Effector memory CD4-positive, alpha-beta T cell (primary cell): ENCODE measurements at regions not wholly inside any gene's neighbourhood (a gene's known extent, or its start where the extent isn't known, plus 50 kb on each side); places are given as distances from the start of the nearest gene placed in this dataset.

ENCODE experiments used
- DNase-seq, 3 donors: peaks; one replicate each; pipeline ENCODE4 v3.0.0-alpha.2; 2020
- H3K27ac ChIP-seq: 2 replicates; pipeline ENCODE4 v1.7.0; 2013; ENCODE audit warnings: mild to moderate bottlenecking, low read length, moderate library complexity; ENCODE audit not compliant: insufficient read depth, poor library complexity, severe bottlenecking
- H3K27me3 ChIP-seq: replicated peaks from 2 replicates; pipeline ENCODE4 v1.7.0; 2013; ENCODE audit warnings: mild to moderate bottlenecking, low read length; ENCODE audit not compliant: insufficient read depth, control insufficient read depth, poor library complexity, severe bottlenecking
- H3K36me3 ChIP-seq: 2 replicates; pipeline ENCODE4 v1.7.0; 2013; ENCODE audit warnings: mild to moderate bottlenecking, low read length, moderate library complexity; ENCODE audit not compliant: control insufficient read depth, insufficient read depth
- H3K4me1 ChIP-seq: 2 replicates; pipeline ENCODE4 v1.7.0; 2013; ENCODE audit warnings: low read length, mild to moderate bottlenecking; ENCODE audit not compliant: control insufficient read depth, insufficient read depth, poor library complexity, severe bottlenecking
- H3K4me3 ChIP-seq: 2 replicates; pipeline ENCODE4 v1.7.0; 2013; ENCODE audit warnings: low read length, low read depth, mild to moderate bottlenecking; ENCODE audit not compliant: insufficient read depth, poor library complexity, severe bottlenecking
- H3K9me3 ChIP-seq: 2 replicates; pipeline ENCODE4 v1.7.0; 2013; ENCODE audit warnings: mild to moderate bottlenecking, low read length, moderate library complexity; ENCODE audit not compliant: control insufficient read depth

DNA sequence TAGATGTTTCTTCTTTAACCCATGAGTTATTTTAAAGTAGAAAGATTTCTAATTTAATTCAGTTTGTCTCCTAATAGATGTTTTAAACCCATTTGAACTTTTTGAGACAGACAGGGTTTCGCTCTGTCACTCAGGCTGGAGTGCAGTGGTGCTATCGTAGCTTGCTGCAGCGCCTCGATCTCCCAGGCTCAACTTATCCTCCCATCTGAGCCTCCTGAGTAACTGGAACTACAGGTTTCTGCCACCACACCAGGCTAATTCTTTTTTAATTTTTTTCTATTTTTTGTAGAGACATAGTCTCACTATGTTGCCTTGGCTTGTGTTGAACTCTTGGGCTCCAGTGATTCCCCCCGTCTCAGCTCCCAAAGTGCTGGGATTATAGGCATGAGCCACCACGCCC, 53.0 kb upstream of the RAB18 start:
- H3K9me3 ChIP-seq, result no peaks in the 10 kb centered on the region
- no peak overlapping the region for H3K4me3 ChIP-seq
- no peaks in the 10 kb centered on the region for H3K27me3 ChIP-seq
- no peak for DNase-seq
- H3K4me1 ChIP-seq, result no peaks in the 10 kb centered on the region
- no peak overlapping the region for H3K27ac ChIP-seq
- H3K36me3 ChIP-seq, result no peaks in the 10 kb centered on the region

DNA sequence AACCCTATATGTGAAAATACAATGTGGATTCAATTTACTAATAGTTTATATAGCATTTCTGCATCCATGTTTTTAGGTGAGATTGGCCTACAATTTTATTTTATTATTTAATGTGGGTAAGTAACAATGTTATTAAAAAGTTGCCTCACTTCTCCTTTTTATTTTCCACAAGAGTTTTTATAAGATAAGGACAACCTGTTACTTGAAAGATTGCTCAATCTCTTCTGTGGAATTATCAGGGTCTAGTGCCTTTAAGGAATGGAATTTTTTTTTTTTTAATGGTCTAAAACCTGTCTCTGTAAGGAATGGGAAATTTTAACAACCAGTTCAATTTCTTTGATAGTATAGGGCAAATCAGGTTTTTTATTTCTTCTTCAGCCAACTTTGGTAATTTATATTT, 53.9 kb upstream of the RAB18 start:
- DNase-seq, result no peak
- Histone ChIP-seq H3K4me3 (no peak overlapping the region), H3K36me3 (no peaks in the 10 kb centered on the region), H3K27ac (no peak overlapping the region), H3K9me3 (no peaks in the 10 kb centered on the region), H3K4me1 (no peaks in the 10 kb centered on the region), H3K27me3 (no peaks in the 10 kb centered on the region)

DNA sequence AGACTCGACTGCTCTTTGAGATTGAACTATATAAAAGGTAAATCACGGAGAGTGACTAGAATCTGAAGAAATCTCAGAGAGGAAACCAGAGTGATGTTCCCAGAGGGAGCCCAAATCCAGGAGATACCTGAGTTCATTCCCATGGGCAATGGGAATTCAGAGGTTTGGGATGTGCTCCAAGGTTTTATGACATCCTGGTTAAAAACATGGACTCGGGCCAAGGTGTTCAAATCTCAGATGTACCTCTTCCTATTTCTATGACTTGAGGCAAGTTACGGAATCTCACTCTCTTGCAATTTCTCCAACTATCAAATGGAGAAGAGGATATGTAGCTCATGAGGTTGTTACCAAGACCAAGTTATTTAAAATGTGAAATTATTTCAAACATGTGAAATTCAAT, 54.5 kb upstream of the RAB18 start:
- Histone ChIP-seq H3K36me3 (no peaks in the 10 kb centered on the region), H3K27ac (no peak overlapping the region), H3K9me3 (no peaks in the 10 kb centered on the region), H3K4me1 (no peaks in the 10 kb centered on the region), H3K27me3 (no peaks in the 10 kb centered on the region), H3K4me3 (no peak overlapping the region)
- no peak for DNase-seq

DNA sequence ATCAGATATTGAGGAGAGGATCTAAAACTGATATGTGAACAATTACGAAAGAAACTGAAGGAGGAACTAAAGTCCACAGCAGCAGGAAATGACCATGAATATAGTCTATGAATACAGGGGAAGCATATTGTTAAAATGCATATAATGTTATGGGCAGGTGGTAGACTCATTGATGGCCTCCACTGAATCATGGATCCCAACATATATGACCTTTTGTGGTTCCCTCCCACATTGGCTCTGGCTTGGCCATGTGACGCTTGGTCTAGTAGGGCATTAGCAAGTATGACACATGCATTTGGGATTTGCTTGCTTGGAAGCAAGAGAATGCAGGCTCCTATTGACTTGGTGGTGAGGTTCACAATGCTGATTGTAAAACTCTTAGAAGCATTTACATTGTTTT, 55.2 kb upstream of the RAB18 start:
- no peak for DNase-seq

DNA sequence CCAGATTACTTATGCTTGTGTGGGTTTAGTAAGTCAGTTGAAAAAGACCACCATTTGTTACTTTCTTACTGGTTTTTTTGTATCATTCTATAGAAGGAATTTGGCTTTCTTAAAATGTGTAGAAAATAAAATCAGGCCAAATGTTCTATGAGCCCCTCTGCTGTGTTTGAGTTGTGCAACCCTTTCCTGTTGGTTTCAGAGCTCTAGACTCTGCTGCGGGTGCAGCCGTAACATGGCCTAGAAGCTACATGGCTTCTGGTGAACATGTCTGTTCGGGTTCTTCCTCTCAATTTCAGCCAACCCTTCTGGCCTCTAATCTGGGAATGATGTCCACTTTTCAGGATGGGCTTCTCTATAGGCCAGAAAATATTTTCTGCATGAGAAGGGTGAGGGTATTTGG, 56.6 kb upstream of the RAB18 start:
- Histone ChIP-seq H3K27me3 (no peaks in the 10 kb centered on the region), H3K27ac (no peak overlapping the region), H3K9me3 (no peaks in the 10 kb centered on the region), H3K4me3 (no peak overlapping the region), H3K36me3 (no peaks in the 10 kb centered on the region), H3K4me1 (no peaks in the 10 kb centered on the region)
- no peak for DNase-seq

More for the DNA sequence above, 55.2 kb upstream of the RAB18 start:
- Histone ChIP-seq H3K27me3 (no peaks in the 10 kb centered on the region), H3K36me3 (no peaks in the 10 kb centered on the region), H3K27ac (no peak overlapping the region), H3K9me3 (no peaks in the 10 kb centered on the region), H3K4me3 (no peak overlapping the region), H3K4me1 (no peaks in the 10 kb centered on the region)

DNA sequence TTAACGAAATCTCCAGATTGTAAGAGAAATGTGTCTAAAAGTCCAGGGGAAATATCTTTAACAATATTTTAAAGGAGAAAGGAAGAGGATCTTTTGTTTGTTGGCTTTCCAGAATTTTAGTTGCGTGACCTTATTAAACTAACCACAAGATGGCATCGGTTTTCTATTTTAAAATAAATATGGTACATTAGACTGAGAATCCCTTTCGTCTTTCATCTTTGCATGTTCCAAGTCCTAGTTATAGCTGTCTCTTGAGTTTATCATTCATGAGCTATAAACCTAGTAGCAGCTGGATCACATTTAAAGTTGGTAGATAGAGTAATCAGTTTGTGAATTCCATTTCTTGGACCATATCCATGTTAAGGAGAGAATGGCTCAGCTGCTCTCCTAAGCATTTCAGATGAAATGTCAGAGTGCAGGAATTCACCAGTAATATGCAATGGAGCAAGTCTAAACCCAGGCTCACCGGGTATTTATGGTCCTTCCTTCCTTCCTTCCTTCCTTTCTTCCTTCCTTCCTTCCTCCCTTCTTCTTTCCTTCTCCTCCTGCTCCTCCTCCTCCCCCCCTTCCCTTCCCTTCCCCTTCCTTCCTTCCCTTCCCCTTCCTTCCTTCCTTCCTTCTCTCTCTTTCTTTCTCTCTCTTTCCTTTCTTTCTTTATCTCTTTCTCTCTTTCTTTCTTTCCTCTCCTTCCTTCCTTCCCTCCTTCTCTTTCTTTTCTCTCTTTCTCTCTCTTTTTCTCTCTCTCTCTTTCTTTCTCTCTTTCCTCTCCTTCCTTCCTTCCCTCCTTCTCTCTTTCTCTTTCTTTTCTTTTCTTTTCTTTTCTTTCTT, 57.8 kb upstream of the RAB18 start:
- H3K4me1 ChIP-seq, result no peaks in the 10 kb centered on the region
- no peaks in the 10 kb centered on the region for H3K36me3 ChIP-seq
- H3K9me3 ChIP-seq, result no peaks in the 10 kb centered on the region
- DNase-seq, result no peak
- H3K4me3 ChIP-seq, result no peak overlapping the region
- no peaks in the 10 kb centered on the region for H3K27me3 ChIP-seq
- no peak overlapping the region for H3K27ac ChIP-seq

DNA sequence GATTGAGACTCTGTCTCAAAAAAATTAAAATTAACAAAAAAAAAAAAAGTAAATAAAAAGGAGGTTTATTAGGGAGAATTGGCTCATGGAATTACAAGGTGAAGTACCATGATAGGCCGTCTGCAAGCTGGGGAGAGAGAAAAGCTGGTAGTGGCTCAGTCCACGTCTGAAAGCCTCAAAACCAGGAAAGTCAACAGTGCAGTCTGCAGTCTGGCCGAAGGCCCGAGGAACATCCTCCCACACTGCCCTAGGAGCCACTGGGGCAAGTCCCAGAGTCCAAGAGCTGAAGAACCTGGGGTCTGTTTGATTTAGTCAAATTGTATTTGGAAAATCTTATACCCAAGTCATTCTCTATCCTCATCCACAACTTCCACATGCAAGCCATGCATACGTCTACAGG, 59.0 kb upstream of the RAB18 start:
- Histone ChIP-seq H3K27me3 (no peaks in the 10 kb centered on the region), H3K4me1 (no peaks in the 10 kb centered on the region), H3K4me3 (no peak overlapping the region), H3K9me3 (no peaks in the 10 kb centered on the region), H3K27ac (no peak overlapping the region), H3K36me3 (no peaks in the 10 kb centered on the region)
- no peak for DNase-seq

DNA sequence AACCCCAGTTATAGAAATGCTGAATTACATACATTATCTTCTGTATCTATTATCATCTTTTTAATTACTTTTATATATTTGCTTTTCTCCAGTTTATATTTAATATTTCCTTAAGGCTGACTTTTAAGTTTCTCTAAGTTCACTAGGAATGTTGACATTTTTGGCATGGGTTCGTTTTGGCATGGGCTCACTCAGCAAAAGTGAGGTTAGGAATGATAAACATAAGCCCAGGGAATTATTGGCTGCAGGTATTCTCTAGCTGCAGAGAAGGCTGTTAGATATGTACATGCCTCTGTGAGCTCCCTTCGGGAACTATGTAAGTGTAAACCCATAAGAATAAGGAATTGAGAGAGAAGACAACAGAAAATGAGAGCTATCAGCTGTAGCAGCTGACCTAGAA, 63.6 kb upstream of the RAB18 start:
- Histone ChIP-seq H3K4me3 (no peak overlapping the region), H3K36me3 (no peaks in the 10 kb centered on the region), H3K4me1 (no peaks in the 10 kb centered on the region), H3K27ac (no peak overlapping the region), H3K27me3 (no peaks in the 10 kb centered on the region), H3K9me3 (no peaks in the 10 kb centered on the region)
- DNase-seq, result no peak

DNA sequence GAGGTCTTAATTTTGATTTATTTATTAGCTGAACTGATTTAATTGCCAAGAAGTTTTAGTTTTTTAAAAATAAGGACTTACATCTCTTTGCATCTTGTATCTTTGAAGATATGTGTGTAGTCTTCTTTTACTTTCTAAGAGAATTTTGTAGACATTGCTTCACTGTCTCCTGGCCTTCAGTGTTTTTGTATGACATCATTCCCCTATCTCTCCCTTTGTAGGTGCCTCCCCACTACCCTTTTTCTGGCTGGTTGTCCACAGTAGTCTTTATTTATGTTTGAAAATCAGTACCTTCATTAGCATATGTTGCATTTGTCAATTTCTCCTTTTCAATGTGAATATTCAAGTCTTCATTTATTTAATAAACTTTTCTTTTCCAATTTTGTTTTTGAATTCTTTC, 64.1 kb upstream of the RAB18 start:
- no peak for DNase-seq
- Histone ChIP-seq H3K36me3 (no peaks in the 10 kb centered on the region), H3K9me3 (no peaks in the 10 kb centered on the region), H3K27me3 (no peaks in the 10 kb centered on the region), H3K4me1 (no peaks in the 10 kb centered on the region), H3K27ac (no peak overlapping the region), H3K4me3 (no peak overlapping the region)

DNA sequence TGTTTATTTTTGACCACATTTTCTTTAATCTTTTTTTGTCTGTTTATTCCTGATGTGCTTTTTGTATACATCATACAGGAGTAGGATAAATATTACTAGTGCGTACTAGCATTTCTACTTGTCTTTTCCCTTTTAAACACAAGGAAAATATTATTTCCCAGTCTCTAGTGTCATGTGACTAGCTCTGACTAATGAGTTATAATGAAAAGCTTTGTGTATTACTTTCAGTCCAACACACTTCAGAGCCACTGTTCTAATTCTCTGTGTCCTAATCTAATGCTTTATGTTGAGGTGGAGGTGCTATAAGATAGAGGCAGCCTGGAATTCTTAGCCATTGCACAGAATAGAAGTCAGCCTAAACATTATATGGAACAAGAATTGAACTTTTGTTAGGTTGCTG, 65.0 kb upstream of the RAB18 start:
- DNase-seq, result no peak
- no peaks in the 10 kb centered on the region for H3K27me3 ChIP-seq
- H3K4me1 ChIP-seq, result no peaks in the 10 kb centered on the region
- no peaks in the 10 kb centered on the region for H3K36me3 ChIP-seq
- H3K9me3 ChIP-seq, result no peaks in the 10 kb centered on the region
- no peak overlapping the region for H3K27ac ChIP-seq
- no peak overlapping the region for H3K4me3 ChIP-seq
